ENCODE measurements at regions not wholly inside any gene's neighbourhood (a gene's known extent, or its start where the extent isn't known, plus 50 kb on each side); places are given as distances from the start of the nearest gene placed in this dataset.

GRCh38 chr1:189774721-189775287 lies 702.9 kb downstream of the BRINP3 start:
- Histone ChIP-seq H4K20me1 (replicated peaks; ENCODE audit: insufficient read depth) (no peaks in the 10 kb centered on the region), H3K27me3 (ENCODE audit: insufficient read depth) (no peaks in the 10 kb centered on the region), H3K4me1 (ENCODE audit: insufficient read depth) (no peaks in the 10 kb centered on the region), H3K4me3 (no peak overlapping the region), H3K4me2 (no peak overlapping the region), H2AFZ (no peak overlapping the region), H3K9me2 (ENCODE audit: insufficient read depth) (no peaks in the 10 kb centered on the region), H3F3A (replicated peaks; ENCODE audit: low read depth) (no peaks in the 10 kb centered on the region), H3K27ac (ENCODE audit: low read depth) (no peak overlapping the region), H3K79me2 (replicated peaks; ENCODE audit: insufficient read depth) (no peaks in the 10 kb centered on the region), H3K36me3 (ENCODE audit: insufficient read depth) (no peaks in the 10 kb centered on the region)
- H3K27me3 Mint-ChIP-seq (ENCODE audit: insufficient read depth, low read depth, poor library complexity): peaks cover 2% of the 10 kb centered on the region
- H3K27ac Mint-ChIP-seq: no peak overlapping the region
- no peak for ATAC-seq
- TF ChIP-seq NANOG (IDR thresholded peaks at IDR 0.05; ENCODE audit: borderline replicate concordance) (no peak), ZNF462 (CRISPR knock-in tag; IDR thresholded peaks at IDR 0.05) (no peak), ZNF114 (CRISPR knock-in tag; IDR thresholded peaks at IDR 0.05) (no peak), CREB1 (CRISPR knock-in tag; IDR thresholded peaks at IDR 0.05; ENCODE audit: low read depth) (no peak), EZH2phosphoT487 (IDR thresholded peaks at IDR 0.05; ENCODE audit: unreplicated experiment) (no peak), ETS1 (IDR thresholded peaks at IDR 0.05) (no peak), EZH2 (IDR thresholded peaks at IDR 0.05; ENCODE audit: low read depth, unreplicated experiment) (no peak), JUNB (IDR thresholded peaks at IDR 0.05; ENCODE audit: unreplicated experiment) (no peak), REST (IDR thresholded peaks at IDR 0.05; ENCODE audit: unreplicated experiment) (no peak), CTCF (conservative IDR thresholded peaks at IDR 0.05; ENCODE audit: low read depth in 2 of 2) (no peak), POLR2AphosphoS5 (IDR thresholded peaks at IDR 0.05; ENCODE audit: low read depth) (no peak), ZNF331 (CRISPR knock-in tag; IDR thresholded peaks at IDR 0.05; ENCODE audit: low read depth) (no peak), STAT1 (IDR thresholded peaks at IDR 0.05; ENCODE audit: unreplicated experiment) (no peak)
- peaks cover under 1% of the 10 kb centered on the region; the same call in 1 of the 3 replicates for H3K4me1 Mint-ChIP-seq
- H3K36me3 Mint-ChIP-seq (ENCODE audit: low read depth): no peaks in the 10 kb centered on the region
- H3K9me3 Mint-ChIP-seq: no peaks in the 10 kb centered on the region
- no peak for DNase-seq (ENCODE audit: low spot score)
- H3K4me3 Mint-ChIP-seq: no peak overlapping the region

Data from GM23338 (cell line).